ENCODE measurements at regions not wholly inside any gene's neighbourhood (a gene's known extent, or its start where the extent isn't known, plus 50 kb on each side); places are given as distances from the start of the nearest gene placed in this dataset.

DNA sequence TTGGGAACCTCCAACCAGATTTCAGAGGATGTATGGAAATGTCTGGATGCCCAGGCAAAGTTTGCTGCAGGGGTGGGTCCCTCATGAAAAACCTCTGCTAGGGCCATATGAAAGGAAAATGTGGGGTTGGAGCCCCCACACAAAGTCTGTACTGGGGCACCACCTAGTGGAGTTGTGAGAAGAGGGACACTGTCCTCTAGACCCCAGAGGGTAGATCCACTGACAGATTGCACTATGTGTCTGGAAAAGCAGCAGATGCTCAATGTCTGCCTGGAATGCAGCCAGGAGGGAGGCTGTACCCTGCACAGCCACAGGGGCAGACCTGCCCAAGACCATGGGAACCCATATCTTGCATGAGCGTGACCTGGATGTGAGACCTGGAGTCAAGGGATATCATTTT, 573.7 kb upstream of the NXPH2 start:
- DNase-seq (ENCODE audit: low read depth, low spot score) = no peak

DNA sequence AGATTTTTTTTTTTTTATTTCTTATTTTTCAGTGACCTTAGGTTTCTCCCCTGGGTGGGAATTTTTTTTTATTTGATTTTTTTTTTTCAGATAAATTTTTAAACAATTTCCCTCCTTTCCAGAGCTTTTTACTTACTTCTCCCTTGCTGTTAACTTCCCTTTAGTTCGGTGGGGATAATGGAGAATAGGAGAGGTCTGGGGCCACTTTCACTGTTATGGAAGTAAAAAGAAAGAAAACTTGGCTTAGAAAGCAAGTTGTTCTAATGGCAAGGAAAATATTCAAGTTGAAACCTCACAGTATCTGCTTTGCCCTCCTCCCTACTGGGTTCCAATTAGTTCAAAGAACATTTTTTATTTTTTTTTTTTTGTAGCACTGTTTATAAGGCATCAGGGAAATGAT, 537.1 kb upstream of the NXPH2 start:
- no peak for DNase-seq (ENCODE audit: low read depth, low spot score)

DNA sequence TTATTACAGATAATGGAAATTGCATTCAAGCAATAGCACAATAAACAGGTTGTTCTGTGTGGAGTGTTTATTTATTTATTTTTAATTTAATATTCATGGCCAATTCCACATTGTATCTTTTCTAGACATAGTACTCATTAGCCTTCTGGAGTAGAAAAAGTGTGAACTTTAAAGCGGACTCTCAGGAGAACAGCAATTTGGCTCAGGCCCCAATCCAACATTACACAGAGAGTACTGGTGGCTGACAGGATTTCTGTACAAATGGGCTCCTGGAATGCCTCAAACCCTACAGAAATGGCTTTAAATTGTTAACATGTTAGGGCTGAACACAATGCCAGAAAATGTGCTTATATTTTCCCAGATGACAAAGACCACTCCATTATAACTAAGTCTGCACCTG, 533.9 kb upstream of the NXPH2 start:
- DNase-seq (ENCODE audit: low read depth, low spot score) = no peak

DNA sequence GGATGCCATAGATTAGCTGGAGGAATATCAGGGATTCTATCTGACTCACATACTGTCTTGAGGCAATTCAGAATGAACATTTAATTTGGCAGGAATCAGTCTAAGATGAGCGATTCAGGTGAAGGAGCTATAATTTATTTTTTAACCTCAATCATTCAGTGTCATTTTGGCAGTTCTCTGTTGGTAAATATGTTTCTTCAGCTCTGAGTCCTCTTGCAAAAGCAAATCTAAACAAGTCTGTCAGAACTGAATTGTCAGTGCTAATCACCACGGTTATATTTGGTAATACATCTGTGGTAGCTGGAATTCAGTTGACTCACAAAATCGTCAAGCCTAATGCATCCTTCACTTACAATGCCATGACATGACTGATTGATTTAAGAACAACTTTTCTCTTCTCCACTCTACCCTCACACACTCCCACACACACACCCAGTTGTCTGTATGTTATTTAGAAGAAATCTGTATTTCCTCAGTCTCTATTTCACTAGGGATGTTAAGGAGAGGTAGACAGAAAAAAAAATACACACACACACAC, 516.6 kb upstream of the NXPH2 start:
- no peak for DNase-seq (ENCODE audit: low read depth, low spot score)

DNA sequence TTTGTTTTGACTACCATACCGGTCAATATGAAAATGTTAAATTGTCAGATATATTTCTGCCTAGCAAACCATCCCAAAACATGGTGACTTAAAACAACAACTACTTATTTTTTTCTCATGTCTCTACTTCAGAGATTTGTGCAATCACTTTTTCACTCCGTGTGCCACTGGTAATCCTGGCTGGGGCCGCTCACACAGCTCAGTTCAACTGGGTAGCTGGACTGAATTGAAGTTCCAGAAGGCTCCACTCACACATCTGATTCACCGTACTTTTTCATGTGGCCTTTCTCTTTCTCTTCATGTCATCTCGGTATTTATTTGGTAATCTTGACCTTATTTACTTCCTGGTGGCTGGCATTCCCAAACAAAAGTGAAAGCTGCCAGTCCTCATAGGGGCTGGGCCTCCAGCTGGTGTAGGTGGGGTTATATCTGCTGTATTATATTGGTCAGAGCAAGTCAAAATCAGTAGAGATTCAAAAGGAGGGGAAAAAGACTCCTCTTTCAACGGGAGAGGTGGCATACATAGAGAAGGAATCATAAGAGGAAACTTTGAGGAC, 513.9 kb upstream of the NXPH2 start:
- no peak for DNase-seq (ENCODE audit: low read depth, low spot score)

DNA sequence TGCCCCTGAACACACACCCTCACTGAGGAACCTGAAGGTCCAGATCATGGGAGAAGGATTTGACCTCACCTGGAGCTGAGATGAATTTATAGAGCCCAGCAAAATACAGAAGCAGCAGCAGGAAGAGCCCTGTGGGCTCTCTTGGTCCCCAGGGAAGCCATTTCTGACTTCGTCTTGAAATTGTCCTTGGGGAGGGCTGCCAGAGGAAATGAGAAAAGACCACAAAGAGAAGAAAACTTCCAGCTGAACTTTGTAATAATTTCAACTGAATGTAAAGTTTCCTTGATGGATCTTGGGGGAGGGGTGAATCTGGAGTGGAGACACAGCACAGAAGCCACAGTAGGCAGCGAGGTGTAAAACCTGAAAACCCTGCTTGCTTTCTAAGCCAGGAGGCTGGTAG, 500.9 kb upstream of the NXPH2 start:
- DNase-seq (ENCODE audit: low read depth, low spot score) = no peak

DNA sequence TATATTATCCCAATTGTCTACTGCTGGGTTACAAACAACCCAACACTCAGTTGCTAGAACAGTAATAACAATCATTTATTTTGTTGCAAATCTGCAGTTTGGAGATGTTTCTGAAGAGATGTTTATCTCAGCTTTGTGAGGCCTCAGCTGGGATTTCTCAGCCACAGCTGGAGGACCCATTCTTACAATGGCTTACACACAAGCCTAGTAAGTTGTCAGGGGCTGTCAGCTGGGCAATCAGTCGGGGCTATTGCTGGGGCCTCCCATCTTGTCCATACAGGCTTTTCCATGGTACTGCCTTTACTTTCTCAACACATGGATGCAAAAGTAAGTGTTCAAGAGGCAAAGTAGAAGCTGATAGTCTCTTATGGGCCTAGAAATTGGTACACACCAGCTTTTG, 491.7 kb upstream of the NXPH2 start:
- DNase-seq (ENCODE audit: low read depth, low spot score) = no peak

DNA sequence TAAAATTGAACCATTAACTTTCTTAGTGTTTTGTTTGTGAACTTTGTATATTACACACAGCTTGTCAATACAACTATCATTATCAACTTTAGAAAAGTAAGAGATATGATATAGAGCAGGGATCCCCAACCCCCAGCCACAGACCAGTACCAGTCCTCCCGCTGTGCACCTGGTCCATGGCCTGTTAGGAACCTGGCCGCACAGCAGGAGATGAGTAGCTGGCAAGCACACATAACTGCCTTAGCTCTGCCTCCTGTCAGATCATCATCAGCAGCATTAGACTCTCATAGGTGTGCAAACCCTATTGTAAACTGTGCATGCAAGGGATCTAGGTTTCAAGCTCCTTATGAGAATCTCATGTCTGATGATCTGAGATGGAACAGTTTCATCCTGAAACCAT, 491.0 kb upstream of the NXPH2 start:
- DNase-seq (ENCODE audit: low read depth, low spot score) = no peak

DNA sequence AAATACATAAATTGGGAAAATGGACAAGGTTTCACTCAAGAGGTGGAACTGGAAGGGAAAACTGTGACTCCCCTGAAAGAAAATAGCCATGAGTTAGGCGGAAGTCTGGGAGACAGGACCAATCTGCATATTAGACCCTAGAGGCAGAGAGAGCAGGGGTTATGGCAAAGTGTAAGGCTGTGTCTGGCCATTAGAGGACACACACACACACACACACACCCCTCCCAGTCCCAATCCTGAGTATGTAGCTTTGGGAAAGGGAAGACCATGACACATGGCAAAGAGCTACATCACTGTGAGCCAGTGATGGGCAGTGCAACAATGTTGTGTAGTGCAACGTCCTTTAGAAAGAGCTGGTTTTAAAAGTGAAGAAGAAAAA, 479.9 kb upstream of the NXPH2 start:
- no peak for DNase-seq (ENCODE audit: low read depth, low spot score)

DNA sequence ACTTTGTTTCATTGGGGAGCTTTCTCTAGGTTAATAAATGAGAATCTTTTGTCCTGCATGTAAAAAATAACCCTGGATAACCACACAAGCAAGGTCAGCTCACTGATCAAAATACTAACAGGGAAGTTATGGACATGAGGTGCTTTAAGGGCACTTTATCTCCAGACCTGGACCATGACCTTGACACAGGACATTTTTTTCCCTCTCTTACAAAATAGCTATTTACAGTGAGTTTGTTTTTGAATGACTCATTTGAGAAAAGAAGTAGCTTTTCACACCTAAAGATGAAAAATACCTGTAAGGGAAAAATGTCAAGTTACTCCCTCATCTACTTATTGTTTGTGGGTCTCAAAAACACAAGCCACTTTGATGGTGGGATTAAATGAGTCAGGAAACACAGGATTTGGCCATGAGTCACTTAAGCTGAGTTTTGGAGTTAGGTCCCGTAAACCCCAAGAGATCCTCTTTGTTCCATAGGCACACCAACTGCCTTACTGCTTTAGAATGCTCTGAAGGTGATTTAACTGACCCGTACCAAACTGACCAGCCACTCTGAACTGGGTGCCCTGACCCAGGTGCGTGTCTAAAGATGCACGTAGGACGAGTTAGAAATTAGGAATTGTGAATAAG, 479.3 kb upstream of the NXPH2 start:
- no peak for DNase-seq (ENCODE audit: low read depth, low spot score)

DNA sequence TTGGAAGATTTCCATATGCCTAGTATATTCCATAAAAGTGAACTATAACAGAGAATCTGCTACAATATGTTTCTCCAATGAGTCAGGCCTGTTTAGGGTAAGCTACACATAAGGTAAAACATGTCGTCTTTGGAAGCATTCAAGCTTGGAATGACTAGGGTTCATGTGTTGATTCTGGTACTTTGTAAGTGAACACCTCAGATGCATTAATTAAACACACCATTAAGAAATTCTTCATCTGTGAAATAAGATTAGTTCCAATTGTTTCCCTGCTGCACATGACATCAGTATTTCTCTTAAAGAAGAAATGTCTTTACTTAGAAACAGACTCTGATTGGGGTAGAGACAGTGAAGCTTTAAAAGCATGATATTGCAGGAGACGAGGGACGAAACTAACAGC, 461.1 kb upstream of the NXPH2 start:
- no peak for DNase-seq (ENCODE audit: low read depth, low spot score)

DNA sequence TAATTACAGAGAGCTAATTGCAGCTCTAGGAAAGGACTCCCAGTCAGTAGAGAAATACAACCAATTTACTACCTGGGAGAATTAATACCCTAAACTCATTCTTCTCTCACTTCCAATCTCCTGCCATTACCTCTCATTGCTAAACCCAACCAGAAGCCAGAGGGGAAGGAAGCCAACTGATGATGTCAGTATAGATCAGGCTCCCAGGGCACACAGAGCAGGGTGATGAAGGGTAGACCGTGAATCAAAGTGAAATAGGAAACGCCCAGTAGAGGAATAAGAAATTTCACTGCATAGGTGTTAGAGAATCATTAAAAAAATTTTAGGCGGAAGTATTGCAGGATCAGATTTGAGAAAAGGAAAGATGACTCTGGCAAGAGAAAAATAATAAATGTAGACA, 456.8 kb upstream of the NXPH2 start:
- DNase-seq (ENCODE audit: low read depth, low spot score) = no peak

DNA sequence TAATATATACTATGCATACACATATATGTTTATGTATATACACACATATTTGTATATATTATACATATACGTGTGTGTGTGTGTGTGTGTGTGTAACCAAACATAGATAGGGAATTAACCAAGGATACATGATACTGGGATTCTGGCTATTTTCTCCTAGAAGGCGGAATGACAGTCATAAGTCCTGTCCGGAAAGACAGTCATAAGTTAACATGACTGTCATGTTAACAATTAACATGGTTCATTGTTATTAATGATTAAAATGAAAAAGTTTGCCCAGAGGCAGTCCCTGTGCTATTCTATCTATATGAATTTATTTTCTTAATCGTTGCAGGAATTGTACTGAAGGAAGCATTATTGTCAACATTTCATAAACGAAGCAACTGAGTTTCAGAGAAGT, 450.7 kb upstream of the NXPH2 start:
- DNase-seq (ENCODE audit: low read depth, low spot score) = no peak

DNA sequence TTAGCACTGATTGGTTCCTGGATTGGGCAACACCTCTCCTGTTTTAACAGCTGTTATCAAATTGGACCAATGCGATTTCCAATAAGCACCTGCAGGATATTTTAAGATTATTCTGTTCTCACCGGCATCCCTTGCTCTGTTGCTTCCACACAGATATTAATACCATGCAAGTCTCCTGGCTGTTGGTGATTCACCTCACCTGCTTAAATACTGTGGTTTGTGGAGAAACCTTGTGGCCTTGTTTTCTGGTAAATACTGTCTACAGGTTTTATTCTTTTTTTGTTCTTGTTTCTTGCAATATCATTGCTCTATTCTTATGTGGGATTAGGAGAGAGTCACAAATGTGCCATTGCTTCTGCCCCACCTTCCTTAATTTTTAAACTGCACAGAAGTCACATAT, 448.1 kb upstream of the NXPH2 start:
- DNase-seq (ENCODE audit: low read depth, low spot score) = no peak

DNA sequence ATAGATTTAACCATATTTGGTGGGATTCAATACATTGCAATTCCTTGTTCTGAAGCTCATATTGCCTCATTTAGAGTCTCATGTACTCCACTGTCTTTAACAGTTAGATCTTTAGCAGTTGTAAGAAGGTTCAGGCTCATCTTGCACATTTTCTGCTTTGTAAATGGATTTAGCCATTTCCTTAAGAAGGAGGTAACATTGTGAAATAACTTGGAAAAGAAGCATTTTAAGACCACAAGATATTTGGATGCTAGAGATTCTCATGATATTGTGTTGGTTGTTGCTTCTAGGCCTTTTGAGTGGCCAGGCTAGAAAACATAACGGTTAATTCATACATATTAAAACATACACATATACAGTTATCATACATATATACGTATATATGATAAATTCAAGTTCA, 445.8 kb upstream of the NXPH2 start:
- DNase-seq (ENCODE audit: low read depth, low spot score) = no peak

DNA sequence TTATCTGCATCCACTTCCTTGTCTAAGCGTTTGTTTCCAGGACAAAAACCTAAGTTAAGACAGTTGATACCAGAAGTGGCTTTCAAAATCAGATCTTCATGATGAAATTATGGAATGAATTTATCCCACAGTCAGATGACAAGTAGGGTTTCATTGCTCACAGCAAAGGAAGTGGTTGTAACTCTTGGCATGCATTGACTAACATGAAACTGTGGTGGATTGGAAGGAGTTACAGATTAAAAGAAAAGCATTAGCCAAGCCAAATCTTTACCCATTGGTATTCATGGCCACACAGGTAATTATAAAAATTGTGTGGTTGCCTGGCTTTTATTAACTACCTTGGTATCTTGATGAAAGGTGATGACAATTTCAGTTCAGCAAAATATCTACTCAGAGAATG, 438.0 kb upstream of the NXPH2 start:
- no peak for DNase-seq (ENCODE audit: low read depth, low spot score)

DNA sequence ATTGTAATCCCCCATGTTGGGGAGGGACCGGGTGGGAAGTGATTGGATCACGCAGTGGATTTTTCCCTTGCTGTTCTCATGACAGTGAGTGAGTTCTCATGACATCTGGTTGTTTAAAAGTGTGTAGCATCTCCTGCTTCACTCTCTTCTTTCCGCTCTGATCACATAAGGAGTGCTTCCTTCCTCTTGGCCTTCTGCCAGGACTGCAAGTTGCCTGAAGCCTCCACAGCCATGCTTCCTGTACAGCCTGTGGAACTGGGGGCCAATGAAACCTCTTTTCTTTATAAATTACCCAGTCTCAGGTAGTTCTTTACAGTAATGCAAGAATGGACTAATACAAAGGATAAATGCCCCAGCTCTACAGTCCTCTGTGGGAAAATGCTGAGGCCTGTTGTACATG, 437.5 kb upstream of the NXPH2 start:
- no peak for DNase-seq (ENCODE audit: low read depth, low spot score)

DNA sequence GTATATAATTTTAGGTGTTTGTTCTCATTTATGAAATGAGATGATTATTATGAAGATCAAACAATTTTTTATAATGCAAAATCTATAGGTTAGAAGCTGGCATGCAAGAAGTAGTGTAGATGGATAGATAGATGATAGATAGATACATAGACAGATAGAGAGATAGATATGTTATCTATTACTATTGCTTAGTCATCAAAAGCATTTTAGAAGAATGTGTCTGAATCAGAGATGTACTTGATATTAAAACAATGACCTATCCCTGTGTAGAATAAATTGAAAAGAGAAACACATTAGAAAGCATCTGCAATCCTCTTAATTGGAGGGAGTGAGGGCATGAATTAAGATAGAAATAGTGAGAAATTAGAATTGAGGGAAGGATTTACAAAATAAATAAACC, 436.2 kb upstream of the NXPH2 start:
- no peak for DNase-seq (ENCODE audit: low read depth, low spot score)

DNA sequence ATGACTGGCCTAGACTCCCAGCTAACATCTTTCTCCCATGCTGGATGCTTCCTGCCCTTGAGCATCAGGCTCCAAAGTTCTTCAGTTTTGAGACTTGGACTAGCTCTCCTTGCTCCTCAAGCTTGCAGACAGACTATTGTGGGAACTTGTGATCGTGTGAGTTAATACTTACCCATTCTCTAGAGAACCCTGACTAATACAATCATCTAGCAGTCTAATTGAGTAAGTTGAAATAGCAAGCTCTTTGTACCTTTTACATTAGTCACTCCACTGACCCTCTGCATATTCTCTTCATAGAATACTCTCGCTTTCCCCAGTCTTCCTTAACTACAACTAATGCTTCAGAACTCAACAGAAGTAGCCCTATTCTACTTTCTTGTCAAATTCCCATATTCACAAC, 434.6 kb upstream of the NXPH2 start:
- no peak for DNase-seq (ENCODE audit: low read depth, low spot score)

DNA sequence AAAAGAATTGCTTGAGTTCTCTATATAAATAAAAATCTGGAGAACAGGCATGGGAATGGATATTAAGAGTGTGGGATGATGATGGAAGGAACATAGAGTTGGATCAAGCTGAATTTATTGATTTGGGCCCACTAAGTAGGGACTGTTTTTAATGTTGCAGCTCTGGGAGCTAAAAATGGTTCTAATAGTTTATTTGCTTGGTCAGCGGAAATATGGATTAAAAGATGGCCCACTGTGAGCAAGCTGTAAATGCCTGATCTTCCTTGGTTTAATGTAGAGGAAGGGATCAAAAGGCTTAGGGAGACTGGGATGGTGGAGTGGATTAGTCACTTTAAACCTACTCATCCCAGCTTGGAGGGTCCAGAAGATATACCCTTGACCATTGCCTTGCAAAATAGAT, 429.4 kb upstream of the NXPH2 start:
- no peak for DNase-seq (ENCODE audit: low read depth, low spot score)

DNA sequence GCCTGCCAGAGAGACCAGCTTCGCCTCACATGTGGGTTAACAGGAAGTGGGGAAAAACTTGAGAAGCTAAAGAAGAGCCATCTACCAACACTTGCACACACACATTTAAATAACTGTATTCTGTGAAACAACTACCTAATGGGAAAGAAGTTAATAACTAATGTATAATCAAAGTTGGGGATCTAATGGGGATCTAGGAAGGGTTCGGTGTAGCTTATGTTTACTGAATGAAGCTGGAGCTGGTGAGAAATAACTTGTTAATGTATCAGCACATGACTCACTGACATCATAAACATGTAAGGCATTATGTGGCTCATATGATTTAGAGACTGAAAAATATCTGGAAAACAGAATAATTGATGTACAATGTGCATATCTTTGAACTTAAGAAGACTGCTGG, 421.3 kb upstream of the NXPH2 start:
- DNase-seq (ENCODE audit: low read depth, low spot score) = no peak

DNA sequence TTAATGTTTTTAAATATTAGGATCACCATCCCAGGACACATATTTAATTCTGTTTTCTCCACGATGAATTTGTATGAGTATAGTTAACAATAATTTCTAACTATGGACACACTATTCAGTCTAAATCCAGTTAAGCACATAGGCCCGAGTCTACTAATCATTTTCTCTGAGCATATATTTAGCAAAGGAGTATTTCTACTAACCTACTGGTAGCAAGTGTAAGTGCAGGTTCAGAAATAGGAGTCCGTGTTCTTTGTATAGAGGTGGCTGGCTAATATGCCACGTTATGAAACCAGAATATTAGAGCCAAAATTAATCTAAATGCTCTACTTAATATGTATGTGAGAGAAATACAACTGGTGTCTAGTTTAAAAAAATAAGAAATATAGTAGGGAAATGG, 416.6 kb upstream of the NXPH2 start:
- DNase-seq (ENCODE audit: low read depth, low spot score) = no peak

DNA sequence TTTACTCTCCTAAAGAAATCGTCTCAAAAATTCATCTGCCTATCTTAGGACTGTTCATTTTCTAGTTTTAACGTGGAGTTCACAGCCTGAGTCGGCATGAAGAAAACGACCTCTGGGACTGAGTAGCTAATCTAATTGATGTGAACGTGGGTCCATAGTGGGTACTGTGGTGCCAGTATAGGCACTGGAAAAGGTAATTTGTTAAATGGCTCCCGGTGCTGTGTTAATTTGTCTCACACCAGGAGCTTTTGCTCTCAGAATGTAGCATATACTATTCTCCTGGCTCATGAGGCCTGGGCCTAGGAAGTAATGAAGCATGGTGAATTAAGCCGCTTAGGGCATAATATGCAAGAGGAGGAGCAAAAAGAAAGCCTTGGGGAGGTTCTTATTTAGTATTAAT, 414.4 kb upstream of the NXPH2 start:
- no peak for DNase-seq (ENCODE audit: low read depth, low spot score)

DNA sequence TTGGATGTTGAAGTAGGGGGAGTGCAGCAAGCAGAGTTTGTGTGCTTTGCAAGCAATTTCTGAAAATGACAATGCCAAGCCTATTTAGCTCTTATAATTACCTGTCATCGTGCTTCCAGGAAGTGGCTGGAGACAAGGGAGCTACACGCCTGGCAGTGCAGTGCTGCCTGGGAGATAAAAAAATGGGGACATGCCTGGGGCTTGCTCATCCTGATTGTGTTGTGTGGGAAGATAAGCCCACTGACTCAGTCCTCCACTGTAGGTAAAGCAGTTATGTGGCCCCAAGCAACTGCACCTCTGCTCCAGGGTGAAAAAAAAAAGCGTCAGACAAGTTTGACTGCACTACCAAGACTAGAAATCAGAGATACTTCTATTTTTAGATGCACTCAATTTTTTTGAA, 396.9 kb upstream of the NXPH2 start:
- DNase-seq (ENCODE audit: low read depth, low spot score) = no peak
